ENCODE measurements at regions not wholly inside any gene's neighbourhood (a gene's known extent, or its start where the extent isn't known, plus 50 kb on each side); places are given as distances from the start of the nearest gene placed in this dataset.

DNA sequence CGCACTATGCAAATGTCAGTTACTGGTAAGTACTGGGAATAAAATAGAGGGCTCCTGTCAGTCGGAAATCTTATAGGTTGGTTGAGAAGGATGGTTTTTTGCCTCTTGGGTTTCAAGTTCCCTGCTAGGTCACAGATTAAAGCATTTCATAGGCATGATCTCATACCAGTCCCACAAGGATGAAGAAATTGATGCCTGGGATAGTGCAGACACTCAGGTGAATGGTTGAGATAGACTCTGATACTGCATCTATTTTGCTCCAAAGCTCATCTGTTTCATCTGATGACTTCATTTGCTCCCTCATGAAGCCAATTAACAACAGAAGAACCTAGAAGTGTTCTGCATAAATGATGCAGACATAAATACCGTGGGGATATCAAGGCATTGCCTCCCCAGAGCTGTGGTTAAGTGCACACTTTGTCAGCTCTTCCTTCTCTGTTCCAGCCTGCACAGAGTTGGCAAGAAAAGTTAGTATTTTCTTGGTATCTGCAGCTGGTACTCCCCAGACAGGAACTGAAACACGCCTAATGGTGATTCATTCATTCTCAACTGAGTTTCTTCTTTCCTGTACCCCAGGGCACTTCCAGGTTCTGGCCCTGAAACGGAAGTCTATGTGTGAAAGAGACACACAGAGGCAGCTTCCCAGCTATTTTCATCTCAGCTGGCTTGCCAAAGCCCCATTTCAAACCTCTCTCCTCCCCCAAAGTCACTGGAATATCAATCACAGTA lies 418.3 kb upstream of the SALL1 start:
- DNase-seq, result no peak

GRCh38 chr16:51567911-51568310 lies 416.8 kb upstream of the SALL1 start:
- no peak for DNase-seq

DNA sequence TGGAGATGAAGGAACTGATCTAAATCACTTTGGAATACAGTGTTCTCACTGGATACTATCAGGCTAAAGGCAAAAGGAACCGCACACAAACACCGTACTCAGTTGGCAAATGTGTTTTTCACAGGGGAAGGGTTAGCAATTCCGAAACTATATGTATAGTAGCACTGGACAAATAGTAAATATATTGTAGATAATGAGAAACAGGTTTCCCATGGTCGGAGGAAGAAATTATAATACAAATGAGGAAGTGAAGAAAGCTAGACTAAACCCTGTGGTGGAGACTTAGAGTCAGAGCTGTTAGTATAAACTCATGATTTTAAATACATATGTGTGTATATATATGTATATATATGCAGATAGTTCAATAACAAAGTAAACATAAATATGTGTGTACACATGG lies 414.1 kb upstream of the SALL1 start:
- DNase-seq, result no peak

- DNase-seq, result no peak
These were observed 411.8 kb upstream of the SALL1 start for GRCh38 chr16:51562891-51563290.

GRCh38 chr16:51559901-51560300 lies 408.8 kb upstream of the SALL1 start:
- DNase-seq, result no peak

- DNase-seq, result no peak
These were observed 406.6 kb upstream of the SALL1 start for GRCh38 chr16:51557670-51558069.

DNA sequence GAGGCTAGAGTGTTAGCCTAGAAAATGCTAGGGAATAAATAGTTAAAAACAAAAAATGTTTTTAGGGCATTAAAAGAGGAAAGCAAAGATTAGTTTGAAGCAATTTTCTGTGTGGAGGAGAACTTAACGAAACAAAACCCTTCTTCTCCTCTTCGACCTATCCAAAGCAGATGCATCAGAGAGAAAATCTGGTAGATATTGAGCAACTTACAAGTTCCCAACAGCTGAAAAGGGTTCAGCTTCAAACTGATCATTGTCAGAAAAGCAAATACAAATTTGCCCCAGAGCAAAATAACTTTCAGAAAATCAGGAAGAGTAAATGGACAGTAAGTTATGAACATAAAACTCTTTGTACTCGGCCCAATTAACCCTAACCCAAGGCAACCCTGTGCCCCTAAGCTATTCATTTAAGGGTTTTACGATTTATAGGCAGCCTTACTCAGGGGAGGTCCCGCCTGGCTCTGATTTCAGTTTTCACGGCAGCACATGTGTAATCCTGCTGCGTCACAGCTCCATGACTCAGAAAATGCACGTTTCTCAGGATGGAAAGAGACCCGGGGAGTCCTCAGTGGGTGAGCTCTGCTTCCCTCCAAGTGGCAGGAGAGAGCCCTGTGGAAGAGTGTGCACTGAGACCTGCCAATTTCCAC lies 405.7 kb upstream of the SALL1 start:
- no peak for DNase-seq

- DNase-seq, result no peak
These were observed 402.8 kb upstream of the SALL1 start for GRCh38 chr16:51553910-51554309.

DNA sequence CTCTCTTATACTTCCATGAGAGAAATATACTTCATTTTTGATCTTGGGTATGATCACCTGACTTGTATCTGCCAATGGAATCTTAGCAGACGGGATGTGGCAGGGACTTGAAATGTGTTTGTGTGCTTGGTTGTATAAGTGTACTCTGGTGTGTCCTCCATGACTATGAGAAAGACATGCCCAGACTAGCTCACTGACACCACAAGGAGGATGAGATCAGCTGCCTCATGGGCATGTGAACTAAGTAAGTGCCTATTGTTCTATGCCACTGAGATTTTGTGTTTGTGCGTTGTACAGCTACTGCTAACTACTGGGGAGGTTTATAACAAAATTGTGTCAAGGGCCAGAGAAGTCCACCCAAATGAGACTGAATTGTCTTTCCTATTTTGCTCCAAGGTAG lies 402.2 kb upstream of the SALL1 start:
- no peak for DNase-seq

DNA sequence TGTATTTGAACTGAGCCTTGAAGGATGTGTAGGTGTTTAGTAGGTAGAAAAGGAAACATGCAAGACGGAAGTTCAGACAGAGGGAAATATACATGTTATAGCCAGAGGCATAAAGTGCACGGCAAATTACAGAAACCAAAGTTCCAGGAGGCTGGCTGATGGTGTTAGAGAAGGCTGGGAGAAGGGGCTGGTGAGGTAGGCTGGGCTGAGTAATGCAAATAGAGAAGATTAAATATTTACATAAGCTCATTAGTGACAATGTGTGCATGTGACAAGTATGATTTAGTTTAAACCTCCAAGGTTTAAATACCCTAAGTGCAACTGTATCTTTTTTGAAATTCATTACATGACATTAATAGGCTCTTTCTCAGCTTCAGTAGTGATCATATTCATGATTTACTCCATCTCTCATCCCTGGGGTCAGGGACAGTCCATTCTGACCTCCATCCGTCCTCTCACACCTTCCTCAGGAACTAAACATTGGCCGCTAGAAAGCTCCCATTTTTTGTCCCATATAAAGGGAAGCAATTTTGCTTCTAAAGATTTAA lies 399.8 kb upstream of the SALL1 start:
- no peak for DNase-seq

DNA sequence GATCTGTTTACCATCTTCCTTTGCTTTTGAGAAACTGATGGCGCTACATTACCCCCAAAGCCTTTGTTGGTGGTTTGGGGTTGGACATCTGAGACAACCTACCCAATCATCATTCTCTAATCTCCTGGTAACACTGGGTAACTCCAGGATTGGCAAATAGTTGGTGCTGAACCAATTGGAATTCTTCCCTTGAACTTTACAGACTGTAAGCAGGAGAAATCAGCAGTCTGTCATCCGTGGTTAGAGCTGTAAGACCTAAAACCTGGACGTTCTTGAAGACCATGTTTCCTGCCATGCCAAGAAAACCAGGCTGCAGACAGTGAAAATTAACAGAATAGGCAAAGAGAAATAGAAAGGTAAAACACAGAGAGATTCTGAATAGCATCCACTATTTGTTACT lies 398.8 kb upstream of the SALL1 start:
- no peak for DNase-seq

DNA sequence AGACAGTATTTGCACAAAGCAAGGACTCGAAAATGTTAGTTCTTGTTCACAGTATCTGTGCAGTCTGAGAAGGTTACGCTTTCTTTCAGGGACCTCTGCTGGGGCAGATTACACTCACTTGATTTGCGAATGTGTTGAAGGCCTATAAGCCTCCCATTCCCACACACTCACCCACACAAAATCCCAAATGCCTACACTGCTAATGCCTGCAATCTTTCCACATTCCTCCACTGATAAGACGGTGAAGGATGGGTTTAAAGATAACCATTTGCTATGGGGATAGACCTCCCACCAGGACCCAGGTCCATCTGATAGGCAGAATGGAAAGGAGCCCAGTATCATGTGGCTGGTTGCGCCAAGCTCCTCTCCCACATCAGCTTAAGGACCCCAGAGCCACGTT lies 394.9 kb upstream of the SALL1 start:
- DNase-seq, result no peak

DNA sequence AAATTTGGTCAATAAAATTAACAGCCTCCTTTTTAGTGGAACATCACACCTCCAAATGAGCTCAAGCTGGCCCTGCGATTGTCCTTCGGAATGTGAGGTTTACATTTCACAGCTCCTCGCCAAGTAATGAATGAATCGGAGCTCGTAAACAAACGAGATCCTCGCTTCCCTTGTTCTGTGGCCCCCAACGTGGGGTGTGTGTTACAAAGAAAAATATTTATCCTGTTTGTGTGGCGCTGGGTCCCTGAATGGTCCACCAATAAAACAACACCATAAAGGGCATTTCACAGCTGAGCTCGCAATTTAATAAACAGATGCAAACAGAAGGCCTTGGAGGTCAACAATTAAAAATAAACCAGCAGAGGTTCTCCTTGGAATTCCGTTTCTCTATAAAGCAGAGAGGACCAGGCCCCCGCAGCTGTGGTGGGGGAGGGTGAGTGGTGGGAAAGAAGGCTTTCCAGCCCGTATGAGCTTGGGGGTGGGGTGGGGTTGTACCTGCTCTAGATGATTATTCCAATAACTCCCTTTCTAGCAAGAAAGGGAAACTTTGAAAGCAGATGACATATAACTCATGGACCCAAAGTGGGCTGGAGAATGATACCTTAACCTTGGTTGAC lies 393.9 kb upstream of the SALL1 start:
- no peak for DNase-seq

DNA sequence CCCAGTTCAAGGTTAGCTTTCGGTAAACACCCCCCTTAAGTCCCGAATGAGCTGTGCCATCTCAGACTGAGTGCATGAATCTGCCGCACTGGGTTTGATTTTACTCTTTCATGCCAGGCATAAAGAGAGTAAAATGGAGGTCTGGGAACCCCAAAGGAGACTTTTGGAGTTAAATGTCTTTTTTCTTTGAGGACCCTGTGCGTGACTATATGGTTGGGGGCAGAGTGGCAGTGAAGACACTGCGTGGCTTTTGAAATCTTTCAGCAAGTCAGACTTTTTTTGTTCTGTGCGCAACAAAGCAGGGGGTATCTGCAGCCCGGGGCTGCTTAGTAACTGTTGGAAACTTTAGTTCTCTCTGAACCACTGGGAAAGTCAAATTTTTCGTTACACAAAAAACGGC lies 392.9 kb upstream of the SALL1 start:
- DNase-seq, result no peak

GRCh38 chr16:51542981-51543815 lies 392.1 kb upstream of the SALL1 start:
- no peak for DNase-seq

DNA sequence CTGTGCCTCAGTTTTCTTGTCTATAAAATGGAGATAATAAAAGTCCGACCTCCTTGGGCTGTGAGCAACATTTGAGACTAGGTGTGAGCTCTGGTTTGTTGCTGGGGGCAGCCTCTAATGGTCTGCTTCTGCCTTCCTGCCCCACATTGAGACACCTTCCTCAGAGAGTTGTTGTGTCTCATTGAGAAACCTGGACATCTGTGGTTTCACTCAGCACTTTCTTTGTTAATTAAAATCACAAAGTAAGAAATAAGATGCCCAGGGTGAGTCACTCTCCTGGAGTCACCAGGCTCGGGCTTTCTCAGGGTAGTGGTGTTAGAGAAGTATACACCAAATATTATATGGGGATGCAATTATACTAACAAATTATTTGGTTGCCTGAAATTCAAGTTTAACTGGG lies 389.2 kb upstream of the SALL1 start:
- no peak for DNase-seq

DNA sequence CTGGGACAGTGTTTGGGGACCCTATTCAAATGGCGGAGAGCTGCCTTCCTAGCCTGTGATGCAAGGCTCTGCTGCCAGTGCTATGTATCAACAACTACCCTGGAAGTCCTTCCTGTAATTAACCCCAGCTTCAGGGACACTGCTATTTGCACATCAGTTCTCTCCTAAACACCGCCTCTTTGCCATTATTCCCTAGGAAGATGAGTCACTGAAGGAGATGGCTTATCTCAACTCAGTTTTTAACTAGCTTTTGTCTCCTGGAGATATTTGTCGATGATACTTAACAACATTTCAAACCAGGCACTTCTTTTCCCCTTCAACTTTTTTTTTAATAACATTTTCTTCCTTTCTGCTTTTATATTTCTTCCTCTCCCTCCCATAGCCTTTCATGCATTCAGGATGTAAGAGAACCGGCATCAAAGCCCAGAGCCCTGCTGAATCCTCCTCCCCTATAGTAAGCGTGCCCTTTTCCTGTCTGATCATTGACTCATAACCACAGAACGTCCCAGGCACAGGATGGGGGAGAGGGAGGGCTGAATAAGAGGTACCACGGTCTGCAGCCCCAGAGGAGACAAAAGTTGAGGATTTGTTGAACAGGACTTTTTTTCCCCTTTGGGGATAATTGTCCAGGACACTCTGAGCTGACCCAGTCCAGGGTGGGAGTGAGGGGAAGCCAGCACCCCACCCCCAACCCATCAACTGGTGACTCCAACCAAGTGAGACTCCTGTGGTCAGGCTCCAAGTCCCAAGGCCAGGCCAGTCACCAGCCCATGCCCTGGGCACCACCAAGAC lies 387.8 kb upstream of the SALL1 start:
- no peak for DNase-seq

DNA sequence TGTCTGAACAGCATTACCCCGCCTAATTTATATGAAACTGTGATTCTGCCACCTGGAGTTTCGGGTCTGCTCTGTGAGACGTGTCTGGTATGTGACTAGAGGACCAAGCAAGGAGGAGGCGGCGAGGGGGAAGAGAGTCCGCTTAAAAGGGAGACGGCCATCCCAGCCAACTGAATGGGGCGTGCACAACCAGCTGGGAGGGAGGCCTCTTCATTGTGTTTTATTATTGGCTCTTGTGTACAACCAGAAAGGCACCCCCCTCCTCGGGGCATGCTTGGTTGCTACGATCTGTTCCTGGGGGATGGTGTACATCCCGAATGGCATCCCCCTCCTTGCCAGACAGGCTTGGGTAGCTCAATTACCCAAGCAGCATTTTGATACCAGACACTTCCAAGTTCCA lies 384.5 kb upstream of the SALL1 start:
- no peak for DNase-seq

DNA sequence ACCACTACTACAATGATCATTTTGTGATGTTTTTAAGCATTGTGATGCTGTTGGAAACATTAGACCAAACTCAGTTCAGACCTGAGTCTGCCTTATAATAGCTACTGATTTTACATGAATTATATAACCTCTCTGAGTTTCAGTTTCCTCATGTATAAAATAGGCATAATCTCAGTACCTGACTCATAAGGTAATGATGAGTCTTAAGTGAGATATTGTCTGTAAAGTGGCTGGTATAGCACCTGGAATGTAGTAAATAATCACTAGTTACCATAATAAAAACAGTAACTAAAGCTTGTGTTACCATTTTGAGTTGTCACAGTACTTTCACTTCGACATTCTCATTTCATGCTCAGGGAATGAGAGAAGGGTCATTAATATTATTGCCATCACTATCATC lies 381.5 kb upstream of the SALL1 start:
- no peak for DNase-seq

DNA sequence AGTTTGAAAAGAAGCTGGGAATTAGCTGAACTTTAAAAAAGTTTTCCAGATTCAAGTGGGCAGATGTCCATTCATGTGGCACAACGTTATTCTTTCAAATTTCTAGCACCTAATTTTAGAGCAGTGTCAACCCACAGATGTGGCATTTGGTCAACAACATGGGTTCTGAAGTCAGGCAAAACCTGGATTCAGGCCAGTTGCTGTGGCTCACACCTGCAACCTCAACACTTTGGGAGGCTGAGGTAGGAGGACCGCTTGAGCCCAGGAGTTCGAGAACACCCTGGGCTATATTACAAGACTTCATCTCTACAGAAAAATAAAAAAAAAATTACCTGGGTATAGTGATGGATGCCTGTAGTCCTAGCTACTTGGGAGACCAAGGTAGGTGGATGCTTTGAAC lies 380.2 kb upstream of the SALL1 start:
- no peak for DNase-seq

DNA sequence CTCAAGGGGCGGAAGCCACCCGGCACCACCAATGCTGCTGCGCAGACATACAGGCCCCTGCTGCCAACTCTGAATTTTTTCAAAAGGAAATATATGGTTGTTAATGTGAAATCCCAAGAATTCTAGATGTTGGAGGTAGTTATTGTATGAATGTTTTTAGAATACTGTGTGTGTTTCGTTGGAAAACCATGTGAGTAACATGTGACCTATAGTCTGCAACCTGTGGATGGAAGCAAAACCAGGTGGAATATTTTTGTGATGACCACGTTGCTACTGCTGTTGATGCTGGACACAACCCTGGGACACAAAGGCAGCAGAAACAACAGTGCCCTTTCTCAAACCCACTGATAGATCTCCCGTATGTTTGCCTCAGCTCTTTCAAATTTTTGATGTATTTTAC lies 376.3 kb upstream of the SALL1 start:
- no peak for DNase-seq

DNA sequence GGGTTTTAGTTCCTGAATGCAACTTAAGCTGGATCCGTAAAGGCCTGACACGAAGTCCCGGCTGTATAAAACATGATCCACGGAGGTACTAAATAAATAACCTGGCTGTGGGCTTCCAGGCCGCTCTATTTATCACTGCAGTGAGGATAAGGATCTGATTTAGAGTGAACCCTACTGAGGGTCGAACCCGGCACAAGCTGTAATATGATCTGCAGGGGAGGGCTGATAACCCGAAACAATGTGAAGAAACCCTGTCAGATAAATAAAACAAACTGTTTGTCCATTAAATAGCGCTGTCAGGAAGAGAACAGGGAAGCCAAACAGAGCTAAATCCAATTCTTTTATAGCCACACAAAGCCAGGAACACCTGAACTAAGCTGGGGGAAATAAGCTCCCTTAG lies 375.6 kb upstream of the SALL1 start:
- DNase-seq, result no peak

Measured in activated CD8-positive, alpha-beta memory T cell treated with anti-CD3 and anti-CD28 coated beads, Interleukin-2, amount 50 U/mL, for 4 hours (primary cell).